BJ (cell line): ENCODE measurements at regions not wholly inside any gene's neighbourhood (a gene's known extent, or its start where the extent isn't known, plus 50 kb on each side); places are given as distances from the start of the nearest gene placed in this dataset.
"Not testable (repeated sequence)": the region's sequence is repeated elsewhere in the genome, so short reads cannot be mapped to it uniquely, and the experiment has no call there.

Experiments
- CTCF ChIA-PET: fragments of 350-600 bp; formaldehyde crosslinking; extraction: SDS; loops from one replicate; lab custom pipeline; 2021; ENCODE audit warnings: antibody characterized with exemption, inconsistent platforms; lab: Yijun Ruan, JAX
- POLR2A ChIA-PET: fragments of 300-600 bp; sonication (Branson Sonifier 250); formaldehyde crosslinking; extraction: SDS; loops from one replicate; lab custom pipeline; 2021; ENCODE audit warnings: antibody characterized with exemption; lab: Charles Lee
- DNase-seq: peaks from one replicate; pipeline ENCODE4 v3.0.0-alpha.2; 2011; ENCODE audit warnings: low read depth
- H3K27me3 ChIP-seq: 2 replicates; pipeline ENCODE4 v1.6.0; 2011; ENCODE audit warnings: low read length; ENCODE audit not compliant: control insufficient read depth, insufficient read depth
- H3K36me3 ChIP-seq: 2 replicates; pipeline ENCODE4 v1.5.1; 2011; ENCODE audit warnings: low read length; ENCODE audit not compliant: control insufficient read depth, insufficient read depth
- H3K4me3 ChIP-seq: 2 replicates; pipeline ENCODE4 v1.5.1; 2011; ENCODE audit warnings: low read depth, mild to moderate bottlenecking, control low read depth, low read length
- TF ChIP-seq, protein P1 (sequence below): IDR thresholded peaks from 2 replicates; pipeline ENCODE4 v1.5.1; 2011; ENCODE audit warnings: low read depth, mild to moderate bottlenecking, control low read depth, inconsistent platforms, low read length, moderate library complexity; ENCODE audit not compliant: insufficient read depth

DNA sequence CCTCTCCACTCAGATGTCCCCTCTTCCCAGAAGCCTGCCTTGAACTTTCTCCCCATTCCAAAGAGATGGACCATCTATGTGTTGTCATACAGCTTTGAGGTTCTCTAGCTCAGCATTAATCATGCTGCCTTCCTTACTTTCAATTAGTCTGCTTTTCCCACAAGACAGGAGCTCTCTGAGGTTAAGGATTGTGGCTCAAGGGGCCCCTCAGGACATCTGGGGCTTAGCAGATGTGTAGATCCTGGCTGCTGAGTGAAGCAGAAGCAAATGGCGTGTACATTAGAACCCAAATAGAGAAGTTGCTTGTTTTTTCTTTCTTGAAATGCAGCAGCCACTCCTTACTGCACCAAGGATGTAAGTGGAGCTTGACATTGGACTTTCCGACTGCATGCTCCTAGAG is 330.5 kb upstream of the TNRC6C start:
- CTCF ChIA-PET, result interaction anchor here (0.8 kb wide), 1 partner anchor 10 kb away, joined by 3 read pairs; no protein-coding TSS in a partner anchor
- POLR2A ChIA-PET, result no interaction called here
- TF ChIP-seq, protein P1, sequence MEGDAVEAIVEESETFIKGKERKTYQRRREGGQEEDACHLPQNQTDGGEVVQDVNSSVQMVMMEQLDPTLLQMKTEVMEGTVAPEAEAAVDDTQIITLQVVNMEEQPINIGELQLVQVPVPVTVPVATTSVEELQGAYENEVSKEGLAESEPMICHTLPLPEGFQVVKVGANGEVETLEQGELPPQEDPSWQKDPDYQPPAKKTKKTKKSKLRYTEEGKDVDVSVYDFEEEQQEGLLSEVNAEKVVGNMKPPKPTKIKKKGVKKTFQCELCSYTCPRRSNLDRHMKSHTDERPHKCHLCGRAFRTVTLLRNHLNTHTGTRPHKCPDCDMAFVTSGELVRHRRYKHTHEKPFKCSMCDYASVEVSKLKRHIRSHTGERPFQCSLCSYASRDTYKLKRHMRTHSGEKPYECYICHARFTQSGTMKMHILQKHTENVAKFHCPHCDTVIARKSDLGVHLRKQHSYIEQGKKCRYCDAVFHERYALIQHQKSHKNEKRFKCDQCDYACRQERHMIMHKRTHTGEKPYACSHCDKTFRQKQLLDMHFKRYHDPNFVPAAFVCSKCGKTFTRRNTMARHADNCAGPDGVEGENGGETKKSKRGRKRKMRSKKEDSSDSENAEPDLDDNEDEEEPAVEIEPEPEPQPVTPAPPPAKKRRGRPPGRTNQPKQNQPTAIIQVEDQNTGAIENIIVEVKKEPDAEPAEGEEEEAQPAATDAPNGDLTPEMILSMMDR, result no peak

DNA sequence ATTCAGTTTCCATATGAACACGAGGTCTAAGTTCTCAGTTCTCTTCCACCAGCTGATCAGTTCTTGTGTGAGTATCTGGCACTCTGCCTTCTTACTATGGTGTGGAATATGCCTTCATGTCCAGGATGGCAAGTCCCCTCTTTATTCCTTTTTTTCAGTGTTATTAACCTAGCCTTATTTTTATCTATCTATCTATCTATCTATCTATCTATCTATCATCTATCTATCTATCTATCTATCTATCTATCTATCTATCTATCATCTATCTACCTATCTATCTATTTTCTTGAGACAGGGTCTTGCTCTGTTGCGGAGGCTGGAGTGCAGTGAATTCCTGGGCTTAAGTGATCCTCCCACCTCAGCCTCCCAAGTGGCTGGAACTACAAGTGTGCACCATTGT is 329.2 kb upstream of the TNRC6C start:
- H3K27me3 ChIP-seq, DNase-seq, H3K4me3 ChIP-seq, POLR2A ChIA-PET, CTCF ChIA-PET, H3K36me3 ChIP-seq: not testable (repeated sequence)

More for the DNA sequence above, 330.5 kb upstream of the TNRC6C start:
- Histone ChIP-seq H3K36me3 (no peaks in the 10 kb centered on the region), H3K4me3 (no peak overlapping the region), H3K27me3 (no peaks in the 10 kb centered on the region)
- DNase-seq, result no peak

DNA sequence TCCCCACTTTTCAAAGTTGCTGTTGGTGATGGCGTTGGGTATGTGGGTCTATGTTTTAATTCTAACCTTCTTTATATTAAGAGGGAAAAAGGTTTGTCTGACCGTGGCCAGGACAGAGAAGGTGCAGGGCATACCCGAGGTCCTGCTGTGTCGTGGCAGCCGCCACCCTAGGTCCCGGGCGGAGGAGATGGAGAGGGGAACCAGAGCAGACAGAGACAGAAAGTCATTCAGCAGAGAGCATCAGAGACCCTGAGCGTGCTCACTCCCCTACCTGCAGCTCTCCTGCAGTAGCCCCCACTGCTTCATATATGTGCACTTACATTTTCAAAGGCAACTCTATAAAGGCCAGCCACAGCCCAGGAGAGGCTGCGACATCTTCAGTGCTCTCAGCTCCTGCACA is 327.2 kb upstream of the TNRC6C start:
- TF ChIP-seq, protein P1, result no peak
- ChIA-PET POLR2A (no interaction called here), CTCF (no interaction called here)
- H3K4me3 ChIP-seq, result no peak overlapping the region
- no peaks in the 10 kb centered on the region for H3K27me3 ChIP-seq
- H3K36me3 ChIP-seq, result no peaks in the 10 kb centered on the region
- no peak for DNase-seq

DNA sequence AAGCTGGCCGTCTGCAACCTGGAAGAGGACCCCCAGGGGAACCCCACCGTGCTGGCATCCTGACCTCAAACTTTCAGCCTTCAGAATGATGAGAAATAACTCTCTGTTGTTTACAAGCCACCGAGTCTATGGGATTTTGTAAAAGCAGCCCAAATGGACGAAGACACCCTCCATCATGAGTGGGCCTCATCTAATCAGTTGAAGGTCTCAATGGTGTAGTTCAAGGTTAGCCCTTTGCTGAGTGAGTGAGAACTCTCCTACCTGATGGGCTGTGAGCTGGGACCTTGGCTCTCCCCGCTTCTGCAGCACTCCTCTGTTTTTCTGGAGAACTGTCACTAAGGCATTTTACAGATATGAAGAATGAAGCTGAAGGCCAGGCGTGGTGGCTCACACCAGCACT is 325.9 kb upstream of the TNRC6C start:
- H3K27me3 ChIP-seq, result peaks cover 1% of the 10 kb centered on the region; the same call in 1 of the 2 replicates
- H3K36me3 ChIP-seq, result no peaks in the 10 kb centered on the region
- TF ChIP-seq, protein P1, result no peak
- POLR2A ChIA-PET, result no interaction called here
- no peak overlapping the region for H3K4me3 ChIP-seq
- CTCF ChIA-PET, result no interaction called here
- DNase-seq, result no peak

DNA sequence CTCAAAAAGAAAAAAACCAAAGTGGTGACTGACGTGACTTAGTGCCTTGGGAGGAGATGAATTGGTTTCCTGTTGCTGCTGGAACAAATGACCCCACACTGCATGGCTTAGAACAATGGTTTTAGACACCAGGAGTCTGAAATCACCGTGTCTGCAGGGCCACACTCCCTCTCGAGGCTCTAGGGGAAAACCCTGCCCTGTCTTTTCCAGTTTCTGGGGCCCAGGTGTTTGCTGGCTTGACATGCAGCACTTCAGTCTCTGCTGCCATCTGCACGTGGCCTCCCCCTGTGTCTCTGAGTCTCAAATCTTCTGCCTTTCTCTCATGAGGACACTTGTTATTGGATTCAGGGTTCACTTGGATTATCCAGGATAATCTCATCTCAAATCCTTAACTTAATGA is 323.8 kb upstream of the TNRC6C start:
- TF ChIP-seq, protein P1, result no peak
- Histone ChIP-seq H3K4me3 (no peak overlapping the region), H3K27me3 (peaks cover 4% of the 10 kb centered on the region), H3K36me3 (no peaks in the 10 kb centered on the region)
- POLR2A ChIA-PET, result no interaction called here
- CTCF ChIA-PET, result no interaction called here
- no peak for DNase-seq

DNA sequence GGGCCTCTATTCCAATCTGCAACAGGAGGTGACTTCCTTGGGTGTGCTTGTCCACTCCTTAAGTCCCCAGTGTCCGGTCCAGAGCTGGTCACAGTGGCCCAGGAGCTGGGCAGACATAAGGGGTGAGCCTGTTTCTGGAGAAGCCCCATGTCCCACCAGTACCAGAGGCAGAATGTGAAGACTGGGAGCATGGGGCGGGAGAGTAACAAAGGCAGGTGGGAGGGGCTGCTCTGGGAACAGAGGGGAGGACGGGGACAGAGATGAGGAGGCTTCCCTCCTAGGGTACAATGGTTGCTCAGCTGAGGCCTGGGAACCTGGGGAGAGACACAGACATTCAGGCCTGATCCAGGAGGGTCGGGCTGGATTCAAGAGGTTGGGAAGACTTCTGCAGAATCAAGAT is 323.3 kb upstream of the TNRC6C start:
- POLR2A ChIA-PET, result no interaction called here
- TF ChIP-seq, protein P1, result no peak
- CTCF ChIA-PET, result no interaction called here

DNA sequence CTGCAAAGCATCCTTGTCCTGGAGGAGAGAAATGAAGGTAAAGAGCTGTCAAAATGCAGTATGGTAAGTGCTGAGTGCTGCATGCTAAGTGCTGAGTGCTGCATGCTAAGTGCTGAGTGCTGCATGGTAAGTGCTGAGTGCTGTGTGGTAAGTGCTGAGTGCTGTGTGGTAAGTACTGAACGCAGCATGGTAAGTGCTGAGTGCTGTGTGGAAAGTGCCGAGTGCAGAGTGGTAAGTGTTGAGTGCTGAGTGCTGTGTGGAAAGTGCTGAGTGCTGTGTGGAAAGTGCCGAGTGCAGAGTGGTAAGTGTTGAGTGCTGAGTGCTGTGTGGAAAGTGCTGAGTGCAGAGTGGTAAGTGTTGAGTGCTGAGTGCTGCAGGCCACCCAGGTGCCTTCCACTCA is 322.7 kb upstream of the TNRC6C start:
- POLR2A ChIA-PET, H3K4me3 ChIP-seq, H3K36me3 ChIP-seq, DNase-seq, CTCF ChIA-PET, H3K27me3 ChIP-seq: not testable (repeated sequence)

More for the DNA sequence above, 323.3 kb upstream of the TNRC6C start:
- no peak for DNase-seq
- Histone ChIP-seq H3K4me3 (no peak overlapping the region), H3K36me3 (no peaks in the 10 kb centered on the region), H3K27me3 (peaks cover 4% of the 10 kb centered on the region)
